WTC11 (cell line): ENCODE measurements at regions not wholly inside any gene's neighbourhood (a gene's known extent, or its start where the extent isn't known, plus 50 kb on each side); places are given as distances from the start of the nearest gene placed in this dataset.

ENCODE experiments used
- ATAC-seq: fragments of 200-7000 bp; cut with Tn5 transposase; 2 replicates; pipeline ENCODE4 v1.10.0; 2021; ENCODE audit warnings: mild to moderate bottlenecking, moderate library complexity
- CTCF ChIA-PET: fragments of 300-600 bp; sonication (Branson Sonifier 250); formaldehyde crosslinking; loops from one replicate; lab custom pipeline; 2021; ENCODE audit warnings: antibody characterized with exemption; lab: Charles Lee
- POLR2A ChIA-PET: fragments of 350-600 bp; sonication (Branson Sonifier 250); formaldehyde crosslinking; loops from one replicate; lab custom pipeline; 2021; ENCODE audit warnings: antibody characterized with exemption; lab: Charles Lee
- DNase-seq: peaks from one replicate; pipeline ENCODE4 v3.0.0; 2021; ENCODE audit warnings: low spot score
- H3K27ac Mint-ChIP-seq: 2 replicates; pipeline ENCODE4 v1.8.0; 2021; ENCODE audit warnings: mixed read lengths
- H3K27me3 Mint-ChIP-seq: 2 replicates; pipeline ENCODE4 v1.8.0; 2021; ENCODE audit warnings: low read depth, mild to moderate bottlenecking, moderate library complexity, mixed read lengths
- H3K36me3 Mint-ChIP-seq: 2 replicates; pipeline ENCODE4 v1.8.0; 2021; ENCODE audit warnings: mixed read lengths
- H3K4me1 Mint-ChIP-seq: 2 replicates; pipeline ENCODE4 v1.8.0; 2022; ENCODE audit warnings: mixed read lengths
- H3K4me3 Mint-ChIP-seq: 2 replicates; pipeline ENCODE4 v1.8.0; 2021; ENCODE audit warnings: mild to moderate bottlenecking, moderate library complexity, mixed read lengths
- H3K9me3 Mint-ChIP-seq: 2 replicates; pipeline ENCODE4 v1.8.0; 2021; ENCODE audit warnings: mixed read lengths
- ARID4B ChIP-seq: sonication (generic); formaldehyde crosslinking; IDR thresholded peaks from 2 replicates; pipeline ENCODE4 v1.8.0; 2023; ENCODE audit warnings: missing genetic modification reagents, mild to moderate bottlenecking, borderline replicate concordance
- ATF2 ChIP-seq: sonication (generic); formaldehyde crosslinking; IDR thresholded peaks from 2 replicates; pipeline ENCODE4 v1.8.1; 2022; ENCODE audit warnings: low read depth, missing genetic modification reagents, borderline replicate concordance
- E2F1 ChIP-seq: sonication (generic); formaldehyde crosslinking; IDR thresholded peaks from 2 replicates; pipeline ENCODE4 v1.8.0; 2022; ENCODE audit warnings: mild to moderate bottlenecking, missing genetic modification reagents
- ETV6 ChIP-seq: sonication (generic); formaldehyde crosslinking; IDR thresholded peaks from 2 replicates; pipeline ENCODE4 v1.8.1; 2022; ENCODE audit warnings: mild to moderate bottlenecking, missing genetic modification reagents
- FOXJ3 ChIP-seq: sonication (generic); formaldehyde crosslinking; IDR thresholded peaks from 2 replicates; pipeline ENCODE4 v1.9.0; 2021; ENCODE audit warnings: missing genetic modification reagents, mild to moderate bottlenecking, borderline replicate concordance
- HMGXB4 ChIP-seq: sonication (generic); formaldehyde crosslinking; IDR thresholded peaks from 2 replicates; pipeline ENCODE4 v1.8.1; 2023; ENCODE audit warnings: mild to moderate bottlenecking, moderate library complexity, missing genetic modification reagents
- KAT7 ChIP-seq: sonication (generic); formaldehyde crosslinking; IDR thresholded peaks from 2 replicates; pipeline ENCODE4 v1.8.1; 2023; ENCODE audit warnings: missing genetic modification reagents, mild to moderate bottlenecking, borderline replicate concordance
- MYBL2 ChIP-seq: sonication (generic); formaldehyde crosslinking; IDR thresholded peaks from 2 replicates; pipeline ENCODE4 v1.8.1; 2023; ENCODE audit warnings: mild to moderate bottlenecking, moderate library complexity, missing genetic modification reagents
- NR1H2 ChIP-seq: sonication (generic); formaldehyde crosslinking; IDR thresholded peaks from 2 replicates; pipeline ENCODE4 v1.9.0; 2021; ENCODE audit warnings: mild to moderate bottlenecking, moderate library complexity, missing genetic modification reagents
- OVOL2 ChIP-seq: fragments of 250-450 bp; sonication (Bioruptor Pico); IDR thresholded peaks from 2 replicates; pipeline ENCODE4 v1.9.0; 2021; ENCODE audit warnings: mild to moderate bottlenecking, borderline replicate concordance
- PRRX2 ChIP-seq: fragments of 250-450 bp; sonication (Bioruptor Pico); IDR thresholded peaks from 2 replicates; pipeline ENCODE4 v1.8.0; 2021; ENCODE audit warnings: mild to moderate bottlenecking
- TEAD4 ChIP-seq: sonication (generic); formaldehyde crosslinking; IDR thresholded peaks from 2 replicates; pipeline ENCODE4 v1.8.0; 2022; ENCODE audit warnings: mild to moderate bottlenecking, missing genetic modification reagents
- ZNF232 ChIP-seq: sonication (generic); formaldehyde crosslinking; IDR thresholded peaks from 2 replicates; pipeline ENCODE4 v1.8.0; 2022; ENCODE audit warnings: mild to moderate bottlenecking, missing genetic modification reagents
- ZNF425 ChIP-seq: fragments of 250-450 bp; sonication (Bioruptor Pico); conservative IDR thresholded peaks from 2 replicates; pipeline ENCODE4 v1.9.0; 2021; ENCODE audit warnings: mild to moderate bottlenecking
- TF ChIP-seq, protein P1 (sequence below): sonication (generic); formaldehyde crosslinking; IDR thresholded peaks from 2 replicates; pipeline ENCODE4 v1.8.0; 2022; ENCODE audit warnings: mild to moderate bottlenecking, missing genetic modification reagents
- TF ChIP-seq, protein P2 (sequence below): fragments of 250-450 bp; sonication (Bioruptor Pico); IDR thresholded peaks from 2 replicates; pipeline ENCODE4 v1.9.0; 2021; ENCODE audit warnings: mild to moderate bottlenecking, borderline replicate concordance
- TF ChIP-seq, protein P3 (sequence below): sonication (generic); formaldehyde crosslinking; IDR thresholded peaks from 2 replicates; pipeline ENCODE4 v1.8.1; 2022; ENCODE audit warnings: missing genetic modification reagents, borderline replicate concordance

DNA sequence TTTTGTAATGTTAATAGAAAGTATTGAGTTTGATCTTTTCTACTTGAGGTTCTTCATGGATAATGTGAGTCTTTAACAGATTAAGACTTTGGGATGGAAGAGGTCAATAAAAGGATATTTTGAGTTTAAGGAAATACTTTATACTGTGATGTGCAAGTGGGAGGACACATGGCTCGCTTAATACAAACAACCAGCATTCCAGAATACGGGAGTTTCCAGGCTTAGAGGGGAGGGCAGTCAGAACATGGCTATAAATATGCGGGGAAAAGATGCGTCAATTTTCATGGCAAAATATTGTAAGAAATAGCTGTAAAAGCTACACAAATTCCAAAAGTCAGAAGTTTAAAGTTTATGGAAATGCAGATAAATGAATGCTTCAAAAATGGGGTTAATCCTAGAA lies 192.3 kb downstream of the AASDH start (continued):
- TF ChIP-seq, protein P1, sequence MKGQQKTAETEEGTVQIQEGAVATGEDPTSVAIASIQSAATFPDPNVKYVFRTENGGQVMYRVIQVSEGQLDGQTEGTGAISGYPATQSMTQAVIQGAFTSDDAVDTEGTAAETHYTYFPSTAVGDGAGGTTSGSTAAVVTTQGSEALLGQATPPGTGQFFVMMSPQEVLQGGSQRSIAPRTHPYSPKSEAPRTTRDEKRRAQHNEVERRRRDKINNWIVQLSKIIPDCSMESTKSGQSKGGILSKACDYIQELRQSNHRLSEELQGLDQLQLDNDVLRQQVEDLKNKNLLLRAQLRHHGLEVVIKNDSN = no peak
- TF ChIP-seq MYBL2 (CRISPR knock-in tag) (no peak), OVOL2 (CRISPR knock-in tag) (no peak), FOXJ3 (CRISPR knock-in tag) (no peak), KAT7 (no peak), NR1H2 (CRISPR knock-in tag) (no peak)
- TF ChIP-seq, all 79 proteins: peak for 0

- Mint-ChIP-seq H3K4me3 (no peak overlapping the region), H3K36me3 (peaks cover 21% of the 10 kb centered on the region), H3K4me1 (peaks cover 11% of the 10 kb centered on the region), H3K9me3 (peaks cover 16% of the 10 kb centered on the region), H3K27ac (no peak overlapping the region), H3K27me3 (no peaks in the 10 kb centered on the region; the same call in 1 of the 2 replicates)
- POLR2A ChIA-PET = no interaction called here
- DNase-seq = no peak
- no peak for ATAC-seq
- CTCF ChIA-PET = no interaction called here
- TF ChIP-seq ETV6 (CRISPR knock-in tag) (no peak), E2F1 (CRISPR knock-in tag) (no peak), ATF2 (no peak), ARID4B (CRISPR knock-in tag) (no peak), TEAD4 (CRISPR knock-in tag) (no peak), ZNF232 (CRISPR knock-in tag) (no peak), ZNF425 (CRISPR knock-in tag) (no peak), PRRX2 (CRISPR knock-in tag) (no peak), HMGXB4 (CRISPR knock-in tag) (no peak)
- TF ChIP-seq, protein P2, sequence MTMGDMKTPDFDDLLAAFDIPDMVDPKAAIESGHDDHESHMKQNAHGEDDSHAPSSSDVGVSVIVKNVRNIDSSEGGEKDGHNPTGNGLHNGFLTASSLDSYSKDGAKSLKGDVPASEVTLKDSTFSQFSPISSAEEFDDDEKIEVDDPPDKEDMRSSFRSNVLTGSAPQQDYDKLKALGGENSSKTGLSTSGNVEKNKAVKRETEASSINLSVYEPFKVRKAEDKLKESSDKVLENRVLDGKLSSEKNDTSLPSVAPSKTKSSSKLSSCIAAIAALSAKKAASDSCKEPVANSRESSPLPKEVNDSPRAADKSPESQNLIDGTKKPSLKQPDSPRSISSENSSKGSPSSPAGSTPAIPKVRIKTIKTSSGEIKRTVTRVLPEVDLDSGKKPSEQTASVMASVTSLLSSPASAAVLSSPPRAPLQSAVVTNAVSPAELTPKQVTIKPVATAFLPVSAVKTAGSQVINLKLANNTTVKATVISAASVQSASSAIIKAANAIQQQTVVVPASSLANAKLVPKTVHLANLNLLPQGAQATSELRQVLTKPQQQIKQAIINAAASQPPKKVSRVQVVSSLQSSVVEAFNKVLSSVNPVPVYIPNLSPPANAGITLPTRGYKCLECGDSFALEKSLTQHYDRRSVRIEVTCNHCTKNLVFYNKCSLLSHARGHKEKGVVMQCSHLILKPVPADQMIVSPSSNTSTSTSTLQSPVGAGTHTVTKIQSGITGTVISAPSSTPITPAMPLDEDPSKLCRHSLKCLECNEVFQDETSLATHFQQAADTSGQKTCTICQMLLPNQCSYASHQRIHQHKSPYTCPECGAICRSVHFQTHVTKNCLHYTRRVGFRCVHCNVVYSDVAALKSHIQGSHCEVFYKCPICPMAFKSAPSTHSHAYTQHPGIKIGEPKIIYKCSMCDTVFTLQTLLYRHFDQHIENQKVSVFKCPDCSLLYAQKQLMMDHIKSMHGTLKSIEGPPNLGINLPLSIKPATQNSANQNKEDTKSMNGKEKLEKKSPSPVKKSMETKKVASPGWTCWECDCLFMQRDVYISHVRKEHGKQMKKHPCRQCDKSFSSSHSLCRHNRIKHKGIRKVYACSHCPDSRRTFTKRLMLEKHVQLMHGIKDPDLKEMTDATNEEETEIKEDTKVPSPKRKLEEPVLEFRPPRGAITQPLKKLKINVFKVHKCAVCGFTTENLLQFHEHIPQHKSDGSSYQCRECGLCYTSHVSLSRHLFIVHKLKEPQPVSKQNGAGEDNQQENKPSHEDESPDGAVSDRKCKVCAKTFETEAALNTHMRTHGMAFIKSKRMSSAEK (CRISPR knock-in tag) = no peak
- TF ChIP-seq, protein P3, sequence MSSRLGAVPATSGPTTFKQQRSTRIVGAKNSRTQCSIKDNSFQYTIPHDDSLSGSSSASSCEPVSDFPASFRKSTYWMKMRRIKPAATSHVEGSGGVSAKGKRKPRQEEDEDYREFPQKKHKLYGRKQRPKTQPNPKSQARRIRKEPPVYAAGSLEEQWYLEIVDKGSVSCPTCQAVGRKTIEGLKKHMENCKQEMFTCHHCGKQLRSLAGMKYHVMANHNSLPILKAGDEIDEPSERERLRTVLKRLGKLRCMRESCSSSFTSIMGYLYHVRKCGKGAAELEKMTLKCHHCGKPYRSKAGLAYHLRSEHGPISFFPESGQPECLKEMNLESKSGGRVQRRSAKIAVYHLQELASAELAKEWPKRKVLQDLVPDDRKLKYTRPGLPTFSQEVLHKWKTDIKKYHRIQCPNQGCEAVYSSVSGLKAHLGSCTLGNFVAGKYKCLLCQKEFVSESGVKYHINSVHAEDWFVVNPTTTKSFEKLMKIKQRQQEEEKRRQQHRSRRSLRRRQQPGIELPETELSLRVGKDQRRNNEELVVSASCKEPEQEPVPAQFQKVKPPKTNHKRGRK = no peak
These were observed 195.8 kb downstream of the AASDH start for GRCh38 chr4:56191534-56191933.
